ENCODE measurements at regions not wholly inside any gene's neighbourhood (a gene's known extent, or its start where the extent isn't known, plus 50 kb on each side); places are given as distances from the start of the nearest gene placed in this dataset.

DNA sequence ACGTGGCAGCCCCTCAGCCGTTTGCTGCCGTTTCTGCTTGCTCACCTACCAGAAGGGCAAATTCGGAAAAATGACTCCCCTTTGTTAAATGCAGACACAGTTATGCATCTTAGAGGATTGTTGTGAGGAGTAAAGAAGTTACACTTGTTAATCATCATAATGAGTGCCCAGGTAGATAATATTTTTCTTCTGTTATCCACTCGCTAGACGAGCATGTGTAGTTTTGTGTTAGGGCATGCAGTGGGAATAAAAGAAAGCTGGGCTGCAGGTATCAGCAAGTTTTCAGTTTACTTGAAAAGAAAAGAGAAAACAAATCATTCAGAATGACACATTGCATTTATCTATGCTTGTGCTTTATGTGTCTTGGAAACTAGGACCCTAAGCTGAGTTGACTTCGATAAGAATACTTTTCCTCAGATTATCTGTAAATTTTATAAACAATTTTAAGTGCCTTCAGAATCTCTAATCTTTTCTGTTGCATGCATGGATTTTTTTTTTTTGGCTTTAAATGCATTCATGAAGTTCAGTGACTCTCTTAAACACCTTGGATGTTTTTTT, 365.3 kb downstream of the QKI start (continued):
- no peak for TF ChIP-seq PRMT5 (CRISPR knock-in tag; IDR thresholded peaks at IDR 0.05)
- TF ChIP-seq HNRNPH1 (optimal IDR thresholded peaks at IDR 0.05; ENCODE audit: low read depth, low read length) = no peak
- TF ChIP-seq HDAC1 (IDR thresholded peaks at IDR 0.05) = peak in 1 of 2 experiments; percentile 61; a peak in 2 of 4 replicates
- no peak for TF ChIP-seq TBP (optimal IDR thresholded peaks at IDR 0.05; ENCODE audit: low read depth, low read length)
- peak; percentile 51; the same call in 1 of the 2 replicates for TF ChIP-seq SOX6 (IDR thresholded peaks at IDR 0.05)
- no peak for TF ChIP-seq CREBBP (IDR thresholded peaks at IDR 0.05; ENCODE audit: low read depth, low read length)
- no peak for TF ChIP-seq KDM5B (IDR thresholded peaks at IDR 0.05; ENCODE audit: insufficient replicate concordance, low read depth, low read length)
- no peak for TF ChIP-seq ZNF280A (IDR thresholded peaks at IDR 0.05; ENCODE audit: low read depth, partially characterized antibody)
- no peak for TF ChIP-seq ZNF124 (CRISPR knock-in tag; IDR thresholded peaks at IDR 0.05)
- no peak for TF ChIP-seq HMGN3 (IDR thresholded peaks at IDR 0.05; ENCODE audit: borderline replicate concordance, extremely low read depth, insufficient read length, low read depth, low read length)
- TF ChIP-seq SREBF1 (IDR thresholded peaks at IDR 0.05; ENCODE audit: borderline replicate concordance, low read depth, low read length) = no peak
- peak; percentile 39 for TF ChIP-seq CCNT2 (IDR thresholded peaks at IDR 0.05; ENCODE audit: borderline replicate concordance, extremely low read depth, insufficient read length, low read depth, low read length)
- no peak for TF ChIP-seq RUNX1 (IDR thresholded peaks at IDR 0.05; ENCODE audit: low read depth)
- TF ChIP-seq POU5F1 (IDR thresholded peaks at IDR 0.05; ENCODE audit: borderline replicate concordance, low read depth, low read length, partially characterized antibody) = no peak
- TF ChIP-seq PML (IDR thresholded peaks at IDR 0.05; ENCODE audit: low read length) = no peak
- TF ChIP-seq, protein P1, sequence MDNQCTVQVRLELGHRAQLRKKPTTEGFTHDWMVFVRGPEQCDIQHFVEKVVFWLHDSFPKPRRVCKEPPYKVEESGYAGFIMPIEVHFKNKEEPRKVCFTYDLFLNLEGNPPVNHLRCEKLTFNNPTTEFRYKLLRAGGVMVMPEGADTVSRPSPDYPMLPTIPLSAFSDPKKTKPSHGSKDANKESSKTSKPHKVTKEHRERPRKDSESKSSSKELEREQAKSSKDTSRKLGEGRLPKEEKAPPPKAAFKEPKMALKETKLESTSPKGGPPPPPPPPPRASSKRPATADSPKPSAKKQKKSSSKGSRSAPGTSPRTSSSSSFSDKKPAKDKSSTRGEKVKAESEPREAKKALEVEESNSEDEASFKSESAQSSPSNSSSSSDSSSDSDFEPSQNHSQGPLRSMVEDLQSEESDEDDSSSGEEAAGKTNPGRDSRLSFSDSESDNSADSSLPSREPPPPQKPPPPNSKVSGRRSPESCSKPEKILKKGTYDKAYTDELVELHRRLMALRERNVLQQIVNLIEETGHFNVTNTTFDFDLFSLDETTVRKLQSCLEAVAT (IDR thresholded peaks at IDR 0.05) = no peak
- TF ChIP-seq, protein P2, sequence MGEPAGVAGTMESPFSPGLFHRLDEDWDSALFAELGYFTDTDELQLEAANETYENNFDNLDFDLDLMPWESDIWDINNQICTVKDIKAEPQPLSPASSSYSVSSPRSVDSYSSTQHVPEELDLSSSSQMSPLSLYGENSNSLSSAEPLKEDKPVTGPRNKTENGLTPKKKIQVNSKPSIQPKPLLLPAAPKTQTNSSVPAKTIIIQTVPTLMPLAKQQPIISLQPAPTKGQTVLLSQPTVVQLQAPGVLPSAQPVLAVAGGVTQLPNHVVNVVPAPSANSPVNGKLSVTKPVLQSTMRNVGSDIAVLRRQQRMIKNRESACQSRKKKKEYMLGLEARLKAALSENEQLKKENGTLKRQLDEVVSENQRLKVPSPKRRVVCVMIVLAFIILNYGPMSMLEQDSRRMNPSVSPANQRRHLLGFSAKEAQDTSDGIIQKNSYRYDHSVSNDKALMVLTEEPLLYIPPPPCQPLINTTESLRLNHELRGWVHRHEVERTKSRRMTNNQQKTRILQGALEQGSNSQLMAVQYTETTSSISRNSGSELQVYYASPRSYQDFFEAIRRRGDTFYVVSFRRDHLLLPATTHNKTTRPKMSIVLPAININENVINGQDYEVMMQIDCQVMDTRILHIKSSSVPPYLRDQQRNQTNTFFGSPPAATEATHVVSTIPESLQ (CRISPR knock-in tag; IDR thresholded peaks at IDR 0.05) = no peak
- TF ChIP-seq CHD4 (IDR thresholded peaks at IDR 0.05; ENCODE audit: insufficient read depth, insufficient replicate concordance, low read depth, low read length, poor library complexity, severe bottlenecking) = no peak
- TF ChIP-seq ZNF134 (CRISPR knock-in tag; conservative IDR thresholded peaks at IDR 0.05) = no peak
- TF ChIP-seq NFXL1 (CRISPR knock-in tag; IDR thresholded peaks at IDR 0.05) = no peak
- no peak for TF ChIP-seq CBX2 (IDR thresholded peaks at IDR 0.05; ENCODE audit: insufficient read depth, low read length, poor library complexity, severe bottlenecking)
- peak; percentile 81 for TF ChIP-seq ARID1B (IDR thresholded peaks at IDR 0.05)
- TF ChIP-seq C11orf30 (IDR thresholded peaks at IDR 0.05; ENCODE audit: low read depth) = no peak
- TF ChIP-seq ZNF76 (CRISPR knock-in tag; IDR thresholded peaks at IDR 0.05; ENCODE audit: borderline replicate concordance) = no peak
- TF ChIP-seq THRAP3 (IDR thresholded peaks at IDR 0.05; ENCODE audit: borderline replicate concordance) = no peak

All from K562 (cell line).